ENCODE measurements at regions not wholly inside any gene's neighbourhood (a gene's known extent, or its start where the extent isn't known, plus 50 kb on each side); places are given as distances from the start of the nearest gene placed in this dataset.

- Histone ChIP-seq H3K27ac (ENCODE audit: extremely low read depth, low read depth, low read length) (no peak overlapping the region), H3K4me1 (ENCODE audit: control insufficient read depth, insufficient read depth, low read length) (no peaks in the 10 kb centered on the region), H3K9me3 (ENCODE audit: control insufficient read depth, insufficient read depth, low read depth, low read length) (no peaks in the 10 kb centered on the region), H3K4me3 (ENCODE audit: low read depth, low read length) (no peak overlapping the region), H3K36me3 (ENCODE audit: control insufficient read depth in 2 of 2, insufficient read depth in 1 of 2, low read length in 2 of 2) (no peaks in the 10 kb centered on the region)
- ChIA-PET CTCF (interaction anchor here (0.6 to 1.0 kb wide), 2 partner anchors 9 to 143 kb away, joined by 3 read pairs; no protein-coding TSS in a partner anchor), POLR2A (interaction anchor here (0.7 kb wide), 1 partner anchor 23 kb away, joined by 3 read pairs; no protein-coding TSS in a partner anchor)
- TF ChIP-seq ZXDB (tag by site-specific recombination; IDR thresholded peaks at IDR 0.05) (no peak), ZNF518A (tag by site-specific recombination; conservative IDR thresholded peaks at IDR 0.05; ENCODE audit: low read depth) (no peak), KLF8 (tag by site-specific recombination; IDR thresholded peaks at IDR 0.05) (no peak), ZNF549 (tag by site-specific recombination; IDR thresholded peaks at IDR 0.05) (no peak), ZNF707 (tag by site-specific recombination; IDR thresholded peaks at IDR 0.05) (no peak), ATF2 (tag by site-specific recombination; IDR thresholded peaks at IDR 0.05; ENCODE audit: low read depth) (no peak), GLIS1 (tag by site-specific recombination; IDR thresholded peaks at IDR 0.05) (no peak), HOXD13 (CRISPR knock-in tag; IDR thresholded peaks at IDR 0.05; ENCODE audit: borderline replicate concordance) (no peak), PATZ1 (tag by site-specific recombination; IDR thresholded peaks at IDR 0.05) (no peak), ZNF639 (tag by site-specific recombination; IDR thresholded peaks at IDR 0.05) (no peak), ZSCAN30 (tag by site-specific recombination; IDR thresholded peaks at IDR 0.05) (no peak), ZNF677 (tag by site-specific recombination; IDR thresholded peaks at IDR 0.05) (no peak), ZNF513 (tag by site-specific recombination; IDR thresholded peaks at IDR 0.05) (no peak), ZNF768 (tag by site-specific recombination; IDR thresholded peaks at IDR 0.05) (no peak), PBX3 (CRISPR knock-in tag; IDR thresholded peaks at IDR 0.05) (no peak), ZNF140 (tag by site-specific recombination; IDR thresholded peaks at IDR 0.05) (no peak), ZBTB21 (tag by site-specific recombination; IDR thresholded peaks at IDR 0.05) (no peak)
Measured at GRCh38 chr3:102037791-102038190, 188.5 kb downstream of the NFKBIZ start.

Measured in HEK293 (cell line).